ENCODE measurements at regions not wholly inside any gene's neighbourhood (a gene's known extent, or its start where the extent isn't known, plus 50 kb on each side); places are given as distances from the start of the nearest gene placed in this dataset.

- H3K4me2 ChIP-seq (ENCODE audit: low read length) = no peak overlapping the region
- H2AFZ ChIP-seq (ENCODE audit: low read depth, low read length) = no peak overlapping the region
- no peak overlapping the region for H3K9ac ChIP-seq (ENCODE audit: low read length)
- H3K27ac ChIP-seq (ENCODE audit: low read length) = no peak overlapping the region
- TF ChIP-seq EZH2phosphoT487 (IDR thresholded peaks at IDR 0.05; ENCODE audit: low read depth) (no peak), CTCF (IDR thresholded peaks at IDR 0.05; ENCODE audit: low read depth, low read length) (no peak)
- H3K79me2 ChIP-seq (ENCODE audit: low read length) = no peaks in the 10 kb centered on the region
- no peak overlapping the region for H3K4me3 ChIP-seq (ENCODE audit: low read length)
- no peaks in the 10 kb centered on the region; the same call in 1 of the 2 replicates for H3K27me3 ChIP-seq (ENCODE audit: low read depth, low read length)
- no peaks in the 10 kb centered on the region for H3K9me3 ChIP-seq (ENCODE audit: insufficient read depth, low read length)
- no peaks in the 10 kb centered on the region for H3K36me3 ChIP-seq (replicated peaks; ENCODE audit: low read depth, low read length)
- no peaks in the 10 kb centered on the region for H4K20me1 ChIP-seq (ENCODE audit: insufficient read depth, low read length)
- no peaks in the 10 kb centered on the region for H3K4me1 ChIP-seq (ENCODE audit: low read length)
Measured at GRCh38 chr2:196487417-196487816, 152.1 kb upstream of the CCDC150 start.

DNA sequence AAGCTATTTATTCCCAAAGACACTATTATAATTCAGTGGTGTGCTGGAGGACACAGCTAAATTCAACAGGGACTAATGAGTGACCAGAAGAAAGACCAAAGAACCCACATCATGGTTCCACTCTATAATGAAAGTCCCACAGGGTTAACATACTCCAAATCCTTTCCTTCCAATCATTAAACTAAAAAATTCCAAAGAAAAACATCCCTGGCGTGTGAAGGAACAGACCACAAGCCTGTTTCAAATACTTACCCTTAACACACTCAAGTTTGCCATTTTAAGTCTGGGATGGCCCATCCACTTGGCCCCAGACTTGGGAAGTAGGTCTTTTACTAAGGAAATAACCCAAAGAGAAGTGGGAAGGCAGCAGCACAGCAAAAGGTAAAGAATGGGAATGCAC is 150.1 kb upstream of the CCDC150 start:
- H3K27ac ChIP-seq (ENCODE audit: low read length) = no peak overlapping the region
- H3K9me3 ChIP-seq (ENCODE audit: insufficient read depth, low read length) = no peaks in the 10 kb centered on the region
- TF ChIP-seq CTCF (IDR thresholded peaks at IDR 0.05; ENCODE audit: low read depth, low read length) (no peak), EZH2phosphoT487 (IDR thresholded peaks at IDR 0.05; ENCODE audit: low read depth) (no peak)
- H3K4me2 ChIP-seq (ENCODE audit: low read length) = no peak overlapping the region
- no peaks in the 10 kb centered on the region for H3K27me3 ChIP-seq (ENCODE audit: low read depth, low read length)
- H3K36me3 ChIP-seq (replicated peaks; ENCODE audit: low read depth, low read length) = no peaks in the 10 kb centered on the region
- no peaks in the 10 kb centered on the region for H3K4me1 ChIP-seq (ENCODE audit: low read length)
- no peaks in the 10 kb centered on the region for H4K20me1 ChIP-seq (ENCODE audit: insufficient read depth, low read length)
- no peak overlapping the region for H2AFZ ChIP-seq (ENCODE audit: low read depth, low read length)
- no peaks in the 10 kb centered on the region for H3K79me2 ChIP-seq (ENCODE audit: low read length)
- no peak overlapping the region for H3K9ac ChIP-seq (ENCODE audit: low read length)
- H3K4me3 ChIP-seq (ENCODE audit: low read length) = no peak overlapping the region

- Histone ChIP-seq H3K9ac (ENCODE audit: low read length) (no peak overlapping the region), H3K9me3 (ENCODE audit: insufficient read depth, low read length) (no peaks in the 10 kb centered on the region), H3K4me2 (ENCODE audit: low read length) (no peak overlapping the region), H4K20me1 (ENCODE audit: insufficient read depth, low read length) (no peaks in the 10 kb centered on the region), H3K4me1 (ENCODE audit: low read length) (no peaks in the 10 kb centered on the region), H3K4me3 (ENCODE audit: low read length) (no peak overlapping the region), H3K36me3 (replicated peaks; ENCODE audit: low read depth, low read length) (no peaks in the 10 kb centered on the region), H3K27me3 (ENCODE audit: low read depth, low read length) (no peaks in the 10 kb centered on the region), H2AFZ (ENCODE audit: low read depth, low read length) (no peak overlapping the region), H3K79me2 (ENCODE audit: low read length) (no peaks in the 10 kb centered on the region), H3K27ac (ENCODE audit: low read length) (no peak overlapping the region)
- TF ChIP-seq CTCF (IDR thresholded peaks at IDR 0.05; ENCODE audit: low read depth, low read length) = no peak
- TF ChIP-seq EZH2phosphoT487 (IDR thresholded peaks at IDR 0.05; ENCODE audit: low read depth) = no peak
Measured at GRCh38 chr2:196492946-196493345, 146.6 kb upstream of the CCDC150 start.

- Histone ChIP-seq H3K36me3 (replicated peaks; ENCODE audit: low read depth, low read length) (peaks cover 3% of the 10 kb centered on the region), H3K27me3 (ENCODE audit: low read depth, low read length) (no peaks in the 10 kb centered on the region), H3K4me1 (ENCODE audit: low read length) (no peaks in the 10 kb centered on the region), H3K27ac (ENCODE audit: low read length) (no peak overlapping the region), H3K9me3 (ENCODE audit: insufficient read depth, low read length) (peaks cover 11% of the 10 kb centered on the region; the same call in 1 of the 2 replicates), H3K79me2 (ENCODE audit: low read length) (no peaks in the 10 kb centered on the region), H3K9ac (ENCODE audit: low read length) (no peak overlapping the region), H2AFZ (ENCODE audit: low read depth, low read length) (no peak overlapping the region), H3K4me2 (ENCODE audit: low read length) (no peak overlapping the region), H3K4me3 (ENCODE audit: low read length) (no peak overlapping the region), H4K20me1 (ENCODE audit: insufficient read depth, low read length) (no peaks in the 10 kb centered on the region)
- no peak for TF ChIP-seq EZH2phosphoT487 (IDR thresholded peaks at IDR 0.05; ENCODE audit: low read depth)
- no peak for TF ChIP-seq CTCF (IDR thresholded peaks at IDR 0.05; ENCODE audit: low read depth, low read length)
Measured at GRCh38 chr2:196498962-196499361, 140.6 kb upstream of the CCDC150 start.

All from OCI-LY3 (cell line).